Left hindlimb (tissue), 1 donor: ENCODE measurements at regions not wholly inside any gene's neighbourhood (a gene's known extent, or its start where the extent isn't known, plus 50 kb on each side); places are given as distances from the start of the nearest gene placed in this dataset.

Source experiments
- DNase-seq: peaks from one replicate; pipeline ENCODE4 v3.0.0-alpha.2; 2018

DNA sequence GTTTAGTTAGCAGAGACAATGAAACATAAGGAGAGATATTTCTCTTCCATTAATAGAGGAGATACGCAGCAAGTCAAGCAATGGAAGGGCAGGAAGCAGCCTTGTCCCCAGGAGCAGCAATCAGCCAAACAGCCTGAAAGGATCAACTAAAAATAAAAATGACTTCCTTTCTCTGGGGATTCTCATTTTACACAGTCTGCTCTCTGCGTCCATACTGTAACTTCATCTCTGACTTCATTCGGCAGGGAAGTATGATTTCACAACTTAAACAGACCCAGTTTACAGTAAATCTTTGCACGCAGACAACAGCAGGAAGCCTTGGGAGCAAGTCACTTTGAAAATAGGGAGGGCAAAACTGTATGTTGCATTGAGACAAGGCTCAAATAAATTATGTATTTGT lies 826.7 kb downstream of the DIAPH3 start:
- no peak for DNase-seq

DNA sequence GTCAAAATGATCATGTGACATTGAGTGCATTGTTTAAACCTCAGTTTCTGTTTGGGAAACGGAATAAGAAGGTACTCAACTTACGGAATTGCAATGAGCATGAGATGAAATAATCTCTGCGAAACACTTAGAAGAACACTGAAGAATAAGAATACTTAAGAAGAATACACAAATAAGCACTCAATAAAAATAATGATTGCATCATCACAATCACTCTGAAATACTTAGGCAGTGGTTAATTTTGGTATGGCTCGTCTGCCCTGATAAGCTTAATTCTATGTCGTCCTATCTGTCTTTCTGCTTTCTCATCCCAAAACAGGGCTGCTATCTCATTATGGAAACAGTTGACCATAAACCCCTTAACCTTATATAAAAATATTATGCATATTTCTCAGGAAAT lies 823.6 kb downstream of the DIAPH3 start:
- no peak for DNase-seq

DNA sequence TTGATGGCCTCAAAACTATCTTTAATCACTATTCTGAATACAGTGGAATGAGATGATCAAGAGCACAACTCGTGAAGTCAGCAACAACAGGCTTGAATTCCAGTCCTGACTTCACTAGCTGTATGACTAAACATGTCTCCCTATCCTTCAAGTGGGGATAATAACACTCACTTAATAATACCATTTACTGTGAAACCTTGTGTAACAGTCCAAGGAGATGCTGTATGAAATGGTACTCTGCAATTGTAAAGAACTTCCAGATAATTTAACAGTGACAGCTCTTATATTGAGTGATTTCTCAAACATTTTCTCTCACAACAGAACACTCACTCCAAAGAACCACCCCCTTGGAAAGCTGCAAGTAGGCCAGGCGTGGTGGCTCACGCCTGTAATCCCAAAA lies 823.1 kb downstream of the DIAPH3 start:
- DNase-seq: no peak

DNA sequence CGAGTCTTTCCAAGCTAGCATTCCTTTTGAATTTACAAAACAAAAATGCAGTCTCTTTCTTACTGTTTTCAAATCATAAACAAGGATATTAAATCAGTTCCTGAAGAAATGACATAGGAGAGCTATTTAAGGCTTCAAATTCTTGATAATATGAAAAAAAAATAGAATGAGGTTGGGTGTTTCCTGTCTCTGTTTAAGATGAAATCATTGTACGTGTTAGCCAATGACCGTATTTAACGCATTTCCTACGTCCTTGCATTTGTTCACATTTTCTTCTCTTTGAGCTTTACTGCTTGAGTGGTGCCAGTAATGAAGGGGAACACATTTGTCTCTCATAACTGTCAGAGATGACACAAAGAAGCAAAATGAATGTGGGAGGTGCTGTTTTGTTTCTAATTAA lies 821.3 kb downstream of the DIAPH3 start:
- no peak for DNase-seq

DNA sequence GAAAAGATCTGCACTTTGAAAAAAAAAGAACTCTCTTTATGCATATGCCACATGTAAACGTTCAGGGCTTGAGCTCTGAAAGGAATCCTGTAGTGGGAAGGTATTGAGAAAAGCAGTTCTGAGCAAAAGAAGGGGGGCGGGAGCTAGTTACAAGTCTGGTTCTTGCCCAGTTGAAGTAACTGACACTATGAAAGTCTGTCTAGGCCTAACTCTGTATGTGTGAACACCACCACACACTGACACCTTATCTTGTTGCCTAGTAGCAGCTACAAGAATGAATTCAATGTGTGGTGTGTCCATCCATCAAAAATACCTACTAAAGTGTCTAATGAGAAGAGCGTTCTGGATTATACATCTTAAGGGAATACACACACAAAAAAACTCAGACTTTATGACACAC lies 820.6 kb downstream of the DIAPH3 start:
- no peak for DNase-seq

DNA sequence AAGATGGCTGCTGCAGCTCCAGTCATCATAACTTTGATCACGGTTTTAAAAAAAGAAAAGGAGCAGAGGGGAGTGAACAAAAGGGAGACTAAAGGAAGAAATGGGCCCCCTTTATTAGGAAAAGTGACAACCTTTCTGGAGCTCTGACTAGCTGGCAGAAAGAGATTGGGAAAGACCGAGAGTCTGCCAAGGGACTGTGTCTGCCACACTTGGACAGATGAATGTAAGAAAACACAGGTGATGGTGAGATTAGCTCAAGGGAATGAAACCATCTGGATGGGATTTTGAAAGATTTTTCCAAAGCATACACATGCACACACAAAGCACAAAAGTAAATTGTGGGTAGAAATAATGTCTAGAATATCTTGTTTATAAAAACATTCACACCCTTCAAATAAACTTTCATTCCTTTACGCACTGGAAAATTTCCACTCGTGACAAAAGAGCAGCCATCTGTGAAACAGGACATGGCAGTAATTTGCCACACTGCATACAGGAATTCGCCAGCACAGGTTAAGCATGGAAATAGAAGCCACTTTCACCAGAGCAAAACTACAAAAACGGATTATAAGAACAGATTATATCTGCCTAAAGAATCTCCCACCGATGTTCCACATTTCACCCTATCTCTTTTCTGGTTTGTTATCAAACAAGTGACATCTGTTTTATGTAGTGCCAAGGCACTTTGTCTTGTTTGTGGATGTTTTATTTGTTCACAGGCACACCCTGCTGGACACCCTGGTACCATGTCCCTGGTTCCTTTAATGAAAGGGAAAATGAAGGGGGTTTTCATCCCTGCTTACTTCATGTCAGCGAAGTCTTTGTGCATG lies 819.5 kb downstream of the DIAPH3 start:
- DNase-seq: no peak

DNA sequence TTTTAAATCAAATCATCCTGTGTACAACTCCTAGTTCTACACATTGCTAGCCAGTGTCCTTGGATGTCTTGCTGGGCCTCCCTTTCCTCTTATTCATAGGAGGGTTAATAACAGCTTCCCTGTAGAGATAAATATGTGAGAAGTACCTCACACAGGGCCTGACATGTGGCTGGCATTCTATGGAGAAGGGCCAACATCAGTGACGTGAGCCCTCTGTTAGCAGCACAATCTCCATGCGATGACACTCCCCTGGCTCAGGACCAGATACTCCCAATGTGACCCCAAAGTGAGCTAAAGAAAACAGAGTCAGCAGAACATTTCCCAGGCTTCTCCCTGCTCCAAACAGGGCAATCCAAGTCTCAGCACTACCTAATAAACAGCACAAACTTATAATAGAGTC lies 818.4 kb downstream of the DIAPH3 start:
- DNase-seq: no peak

DNA sequence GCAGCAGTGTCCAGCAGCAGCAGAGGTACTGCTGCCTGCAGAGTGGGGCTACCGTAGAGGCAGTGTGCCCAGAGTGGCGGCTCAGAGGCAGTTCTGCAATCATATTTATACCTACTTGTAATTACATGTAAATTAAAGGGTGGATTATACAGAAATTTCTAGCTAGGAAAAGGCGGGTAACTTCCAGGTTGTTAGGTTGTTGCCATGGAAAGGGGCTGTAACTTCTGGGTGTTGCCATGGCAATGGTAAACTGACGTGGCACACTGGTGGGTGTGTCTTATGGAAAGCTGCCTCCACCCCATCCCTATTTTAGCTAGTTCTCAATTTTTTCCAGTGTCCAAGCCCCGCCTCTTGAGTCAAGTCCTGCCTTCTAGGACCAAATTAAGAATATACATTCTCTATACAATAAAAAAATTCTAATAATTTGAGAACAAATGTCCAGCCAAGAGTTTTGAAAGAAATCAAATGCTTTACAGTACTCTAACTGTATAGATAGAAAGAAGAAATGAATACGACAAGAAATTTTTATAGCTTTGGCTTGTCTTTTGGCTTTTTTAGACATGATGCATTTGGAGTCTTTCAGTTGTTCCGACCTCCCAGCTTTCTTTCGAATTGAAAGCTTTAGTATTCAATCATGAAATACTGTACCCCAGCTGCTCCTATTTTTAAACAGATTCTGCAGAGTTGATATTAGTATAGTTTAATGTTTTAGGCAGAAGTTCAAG lies 816.6 kb downstream of the DIAPH3 start:
- peak; percentile 83 for DNase-seq

DNA sequence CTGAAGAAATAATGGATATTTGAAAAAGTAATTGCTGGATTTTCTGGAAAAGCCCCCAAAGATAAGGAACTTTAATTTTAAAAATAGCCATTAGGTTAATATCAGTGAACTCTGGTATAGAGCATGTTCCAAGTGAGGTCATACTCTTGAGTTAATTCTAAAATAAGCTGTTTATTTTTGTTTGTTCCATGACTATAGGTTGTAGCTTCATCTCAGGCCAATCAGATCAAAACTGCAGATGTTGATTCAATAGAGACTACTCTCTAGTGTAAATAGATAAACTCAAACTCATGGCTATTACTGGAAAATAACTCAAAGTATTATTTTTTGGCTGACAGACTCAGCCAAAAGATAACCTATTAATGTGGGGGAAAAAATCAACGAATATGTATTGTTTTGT lies 815.1 kb downstream of the DIAPH3 start:
- DNase-seq: no peak

DNA sequence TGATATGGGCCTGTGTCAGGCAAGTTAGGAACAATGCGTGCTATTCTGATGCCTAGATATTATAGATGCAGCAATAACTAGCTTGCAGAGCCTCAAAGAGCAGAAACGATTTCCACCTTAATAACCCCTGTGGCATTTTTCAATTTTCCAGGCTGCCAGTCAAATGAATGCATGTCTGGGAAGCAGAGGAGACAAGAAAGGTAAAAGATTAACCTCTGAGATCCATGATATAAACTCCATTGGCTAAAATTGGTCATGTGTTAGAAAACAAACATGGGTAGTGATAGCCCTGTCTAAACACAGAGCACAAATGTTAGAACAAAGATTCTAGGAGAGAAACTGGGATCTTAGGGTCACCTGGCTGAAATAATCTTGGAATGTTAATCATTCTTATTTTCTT lies 811.1 kb downstream of the DIAPH3 start:
- DNase-seq: no peak

DNA sequence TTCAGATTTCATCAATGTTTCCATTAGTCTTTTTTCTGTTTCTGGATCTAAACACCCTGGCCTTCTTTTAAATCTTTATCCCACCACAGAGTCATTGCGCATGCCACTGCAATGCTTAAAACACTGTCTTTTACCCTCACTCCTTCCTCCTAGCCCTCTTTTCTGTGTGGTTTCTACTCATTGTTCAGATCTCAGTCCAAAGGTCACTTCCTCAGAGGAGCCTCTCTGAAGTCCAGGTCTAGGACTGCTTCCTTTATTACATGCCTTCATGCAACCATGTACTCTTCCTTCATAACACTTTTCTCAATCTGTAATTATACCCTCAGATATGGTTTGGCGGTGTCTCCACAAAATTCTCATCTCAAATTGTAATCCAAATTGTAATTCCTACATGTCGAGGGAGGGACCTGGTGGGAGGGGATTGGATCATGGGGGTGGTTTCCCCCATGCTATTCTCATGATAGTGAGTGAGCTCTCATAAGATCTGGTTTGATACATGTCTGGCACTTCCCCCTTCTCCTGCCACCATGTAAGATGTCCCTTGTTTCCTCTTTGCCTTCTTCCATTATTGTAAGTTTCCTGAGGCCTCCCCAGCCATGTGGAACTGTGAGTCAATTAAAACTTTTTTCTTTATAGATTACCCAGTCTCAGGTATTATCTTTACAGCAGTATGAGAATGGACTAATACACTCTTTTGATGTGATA lies 808.9 kb downstream of the DIAPH3 start:
- no peak for DNase-seq

DNA sequence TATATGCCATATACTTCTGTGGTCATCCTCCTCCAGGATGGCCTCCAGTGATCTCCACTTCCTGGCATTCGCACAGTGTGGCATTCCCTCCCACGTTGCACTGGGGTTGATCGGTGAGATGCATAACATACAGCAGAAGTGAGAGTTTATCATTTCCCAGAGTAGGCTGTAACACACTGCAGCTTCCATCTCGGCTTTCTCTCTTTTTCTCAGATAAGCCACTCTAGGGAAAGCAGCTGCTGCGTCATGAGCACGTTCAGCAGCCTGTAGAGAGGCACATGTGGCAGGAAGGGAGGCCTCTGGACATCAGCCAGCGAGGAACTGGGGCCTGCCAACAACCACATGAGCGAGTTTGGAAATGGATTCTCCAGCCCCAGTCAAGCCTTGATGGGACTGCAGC lies 807.1 kb downstream of the DIAPH3 start:
- DNase-seq: peak; percentile 83

DNA sequence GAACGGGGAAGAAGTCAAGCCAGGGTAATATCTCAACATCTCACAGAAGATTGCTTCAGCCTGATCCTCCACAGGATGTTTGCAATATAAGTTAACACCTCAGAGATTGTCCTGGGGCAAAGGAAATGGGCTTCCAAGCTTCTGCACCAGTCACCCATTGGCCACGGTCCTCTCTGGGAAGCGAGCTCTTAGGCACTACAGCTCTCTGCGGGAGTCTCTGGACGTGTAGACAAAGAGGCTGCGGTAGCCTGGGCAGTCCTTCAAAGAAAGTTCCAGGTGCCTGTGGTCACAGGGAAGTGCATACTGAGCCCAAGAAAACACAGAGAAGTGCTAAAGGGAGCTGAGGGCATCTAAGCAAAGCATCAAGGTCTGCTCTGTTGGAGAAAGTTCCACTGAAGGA lies 805.7 kb downstream of the DIAPH3 start:
- no peak for DNase-seq

DNA sequence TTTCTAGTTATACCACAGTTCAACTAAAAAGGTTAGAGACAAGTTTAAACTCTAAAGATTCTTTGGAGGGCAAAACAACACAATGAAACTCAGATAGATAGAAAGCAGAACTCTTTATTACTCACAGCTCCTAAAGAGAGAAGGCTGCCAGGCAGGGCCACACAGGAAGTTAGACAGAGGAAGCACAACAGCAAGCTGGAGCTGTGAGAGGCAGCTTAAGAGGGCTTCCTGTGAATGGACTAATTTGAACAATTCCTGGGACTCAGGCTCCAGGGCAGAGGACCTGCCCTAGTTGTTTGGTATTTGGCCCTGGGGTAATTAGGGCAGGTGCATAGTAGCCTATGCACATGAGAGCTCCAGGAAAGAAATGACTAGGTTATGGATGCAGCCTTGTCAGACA lies 803.6 kb downstream of the DIAPH3 start:
- DNase-seq: no peak

DNA sequence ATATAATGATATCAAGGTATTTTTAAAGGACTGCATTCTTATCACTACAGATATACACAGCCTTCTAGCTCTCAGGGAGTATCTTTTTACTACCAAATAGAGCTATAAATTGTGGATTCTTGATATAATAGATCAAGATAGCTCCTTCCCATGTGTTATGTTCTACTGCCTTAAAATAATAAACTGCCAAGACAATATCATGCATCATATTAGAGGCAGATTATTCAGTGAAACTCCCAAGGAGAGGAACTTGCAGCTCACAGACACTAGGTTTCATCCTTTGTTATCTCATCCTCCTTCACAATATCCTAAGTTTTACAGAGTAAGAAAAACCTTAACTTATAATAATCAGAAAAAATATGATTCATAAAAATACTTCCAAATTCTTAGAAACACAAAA lies 802.8 kb downstream of the DIAPH3 start:
- no peak for DNase-seq

DNA sequence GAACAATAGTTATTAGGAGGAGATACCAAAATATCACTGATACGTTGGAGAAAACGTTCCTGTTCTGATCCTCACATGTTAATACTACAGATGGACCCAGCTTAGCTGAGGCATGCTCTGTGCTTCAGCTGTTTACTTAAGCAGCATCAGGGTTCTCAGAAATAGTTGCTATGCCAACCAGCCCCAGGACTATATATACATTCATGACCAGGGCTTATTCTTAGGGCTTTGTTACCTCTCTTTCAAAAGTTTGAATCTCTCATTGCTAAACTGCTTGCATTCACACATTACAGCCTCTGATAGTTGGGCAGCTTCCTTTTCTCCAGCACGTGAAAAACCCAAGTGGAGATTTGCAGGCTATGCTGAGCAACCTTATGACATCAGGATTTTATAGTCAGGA lies 800.4 kb downstream of the DIAPH3 start:
- DNase-seq: no peak

DNA sequence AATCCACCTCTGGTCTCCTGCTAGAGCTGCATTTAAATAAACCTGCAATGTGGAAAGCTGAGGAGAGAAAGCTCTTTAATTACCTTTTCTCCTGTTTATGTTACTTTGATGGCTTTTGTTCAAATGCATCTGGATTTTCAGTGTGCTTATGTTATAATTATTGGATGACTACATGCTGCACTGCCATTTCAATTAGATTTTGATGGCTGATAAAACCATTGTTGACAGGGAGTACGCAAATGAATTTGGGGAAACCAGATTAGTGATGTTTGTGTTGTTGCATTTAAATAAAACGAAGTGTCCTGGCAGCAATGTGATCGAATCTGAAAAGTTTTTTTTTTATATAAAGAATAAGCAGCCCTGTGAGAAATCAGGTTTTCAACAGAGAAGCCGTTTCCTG lies 799.8 kb downstream of the DIAPH3 start:
- DNase-seq: no peak

DNA sequence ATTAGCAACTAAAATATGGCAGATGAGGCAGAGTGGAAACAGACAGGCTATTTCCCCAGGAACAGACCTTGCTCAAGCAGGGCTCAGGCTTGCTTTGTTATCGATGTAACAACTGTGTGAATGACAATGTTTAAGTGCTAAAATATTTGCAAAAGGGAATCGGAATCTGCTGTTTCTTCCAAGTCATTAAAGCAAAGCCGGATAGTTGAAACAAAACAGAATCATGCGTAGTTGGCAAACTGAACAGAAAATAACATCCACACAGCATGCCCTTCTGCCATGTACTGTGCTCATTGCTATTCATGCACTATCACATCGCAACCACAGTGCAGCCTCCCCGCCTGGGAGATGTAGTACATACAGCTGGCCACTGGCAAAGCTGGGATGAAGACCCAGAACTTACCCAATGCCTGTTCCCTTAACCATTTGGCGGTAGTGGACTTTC lies 799.1 kb downstream of the DIAPH3 start:
- DNase-seq: no peak

DNA sequence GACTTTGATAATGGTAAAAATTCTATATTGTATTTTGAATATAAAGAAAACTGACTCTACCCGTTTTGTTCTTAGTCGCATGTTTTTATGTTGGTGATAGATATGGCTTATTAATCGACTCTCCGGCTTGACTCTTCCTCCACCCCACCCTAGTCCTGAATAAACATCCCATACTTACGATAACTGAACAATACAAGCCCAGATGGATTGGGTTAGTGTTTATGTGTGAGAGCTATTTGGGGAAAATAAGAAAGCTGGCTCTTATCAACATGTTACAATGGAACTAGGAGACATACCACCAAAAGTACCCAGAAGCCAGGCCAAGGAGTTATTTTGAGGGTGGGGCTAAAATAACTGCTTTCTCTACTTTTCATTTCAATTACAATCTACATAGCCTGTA lies 796.3 kb downstream of the DIAPH3 start:
- DNase-seq: no peak

DNA sequence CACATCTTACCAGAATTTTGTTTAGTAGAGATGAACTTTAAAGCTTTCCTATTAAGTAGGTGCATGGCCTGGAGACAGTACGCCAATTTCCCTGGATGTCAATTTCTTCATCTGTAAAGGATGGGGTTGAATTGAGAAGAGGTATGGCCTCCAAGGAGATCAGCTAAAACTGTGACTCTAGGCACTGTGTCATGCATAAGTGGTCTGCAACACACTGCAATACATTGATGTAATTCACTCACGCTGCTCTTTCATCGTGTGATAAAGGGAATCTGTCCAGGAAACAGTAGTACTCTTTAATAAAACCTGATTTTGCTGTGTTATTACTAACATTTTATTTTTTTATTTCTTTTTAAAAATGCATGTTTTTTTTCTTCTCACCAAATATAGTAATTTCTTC lies 795.8 kb downstream of the DIAPH3 start:
- DNase-seq: no peak

DNA sequence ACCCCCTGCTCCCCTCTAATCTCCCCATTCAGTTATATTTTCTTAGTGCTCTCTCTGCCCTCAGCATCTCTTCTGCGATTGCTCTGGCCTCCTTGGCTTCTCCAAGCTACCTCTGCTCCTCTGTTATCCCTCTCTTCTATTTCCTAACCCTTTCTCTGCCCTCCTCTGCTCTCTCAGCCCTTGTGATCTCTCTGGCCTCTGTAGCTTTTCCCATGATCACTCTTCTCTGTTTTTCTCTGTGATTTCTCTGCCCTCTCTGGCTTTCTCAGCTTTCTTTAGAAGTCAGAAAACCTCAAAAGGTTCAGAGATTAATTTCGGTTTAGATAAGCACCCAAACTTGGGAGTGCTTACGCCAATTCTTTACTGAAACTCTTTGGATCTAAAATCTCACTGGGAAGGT lies 795.0 kb downstream of the DIAPH3 start:
- DNase-seq: no peak

DNA sequence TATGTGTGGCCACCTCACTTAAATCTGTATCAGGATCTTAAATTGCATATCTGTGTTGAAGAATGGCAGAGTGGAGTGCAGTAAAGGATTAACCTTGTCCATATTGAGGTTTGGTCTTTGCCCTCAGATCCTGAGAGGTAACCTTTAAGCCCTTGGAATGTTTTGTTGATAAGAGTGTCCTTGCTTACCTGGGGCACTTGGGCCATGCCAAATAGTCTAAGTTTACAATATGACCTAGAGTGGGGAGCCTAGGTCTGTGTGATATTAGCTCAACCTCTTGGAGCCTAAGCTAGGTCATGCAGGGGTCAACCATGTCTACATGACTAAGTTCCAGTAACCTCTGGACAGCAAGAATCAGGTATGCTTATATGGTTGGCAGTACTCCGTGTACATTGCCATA lies 792.5 kb downstream of the DIAPH3 start:
- DNase-seq: no peak

DNA sequence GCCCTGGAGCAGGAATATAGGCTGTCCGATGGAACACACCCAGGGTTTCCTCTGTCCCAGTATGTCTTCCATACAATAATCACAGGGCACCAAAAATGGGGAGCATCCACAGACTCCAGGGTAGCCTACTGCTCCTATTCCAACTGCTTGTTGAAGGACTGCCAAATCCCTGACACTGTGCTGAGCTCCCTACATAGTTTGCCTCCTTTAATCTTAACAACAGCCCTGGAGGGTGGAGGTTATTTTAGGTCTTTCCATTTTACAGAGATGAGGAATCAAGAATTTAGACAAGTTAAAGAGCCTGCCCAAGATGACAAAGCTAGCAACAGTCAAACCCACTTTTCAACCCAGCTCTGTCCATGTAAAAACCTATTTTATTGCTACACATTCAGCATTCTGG lies 790.4 kb downstream of the DIAPH3 start:
- DNase-seq: no peak

DNA sequence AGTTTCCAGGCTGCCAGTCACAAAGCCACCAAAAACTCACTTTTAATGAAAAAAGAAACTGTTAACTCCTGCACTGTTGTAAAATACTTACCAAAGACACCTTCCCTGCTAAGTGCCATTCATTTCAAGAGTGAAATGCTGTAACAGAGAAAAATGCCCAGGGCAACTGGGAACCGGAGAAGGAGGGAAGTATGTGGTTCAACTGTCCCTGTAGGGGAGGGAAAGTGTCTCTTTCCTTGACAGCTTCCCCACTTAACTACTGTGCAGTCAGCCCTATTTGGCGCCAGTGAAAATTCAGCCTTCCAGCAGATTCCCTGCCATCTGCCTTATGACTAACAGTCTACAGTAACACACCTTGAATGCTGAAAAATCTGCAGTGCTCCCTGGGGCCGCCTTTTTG lies 789.0 kb downstream of the DIAPH3 start:
- DNase-seq: no peak
